GM12878 (cell line): ENCODE measurements at regions not wholly inside any gene's neighbourhood (a gene's known extent, or its start where the extent isn't known, plus 50 kb on each side); places are given as distances from the start of the nearest gene placed in this dataset.

Experiments
- ATAC-seq: fragments of 200-7000 bp; cut with Tn5 transposase; 3 replicates; pipeline ENCODE4 v1.9.1; 2020; ENCODE audit warnings: mild to moderate bottlenecking, moderate library complexity
- BruUV-seq: library from RNA; stranded (reverse); fragments of 400-500 nt; replicated peaks from 2 replicates; lab custom pipeline; 2021; lab: Mats Ljungman, UMichigan
- CTCF ChIA-PET: fragments of 300-600 bp; sonication (Branson Sonifier 250); formaldehyde crosslinking; extraction: SDS; loops from one replicate; lab custom pipeline; 2021; ENCODE audit warnings: inconsistent platforms; lab: Yijun Ruan, JAX
- POLR2A ChIA-PET: fragments of 350-600 bp; formaldehyde crosslinking; extraction: SDS; loops from one replicate; lab custom pipeline; 2021; ENCODE audit warnings: inconsistent platforms; lab: Charles Lee
- RAD21 ChIA-PET: fragments of 300-600 bp; sonication (Branson Sonifier 250); formaldehyde crosslinking; loops from one replicate; lab custom pipeline; 2023; ENCODE audit warnings: antibody characterized with exemption; ENCODE audit not compliant: unreplicated experiment; lab: Charles Lee
- SMC1A ChIA-PET: fragments of 300-600 bp; sonication (Branson Sonifier 250); formaldehyde crosslinking; loops from one replicate; lab custom pipeline; 2023; ENCODE audit not compliant: unreplicated experiment, uncharacterized antibody; lab: Charles Lee
- DNase-seq: peaks from one replicate; pipeline ENCODE4 v3.0.0-alpha.2; 2011; ENCODE audit warnings: low read depth, low spot score
- FAIRE-seq: peaks from 3 replicates; lab custom pipeline; 2011; peaks lifted over from hg19 to GRCh38; lab: Jason Lieb, UNC
- H2AFZ ChIP-seq: 2 replicates; pipeline ENCODE4 v1.6.0; 2011; ENCODE audit warnings: low read depth, low read length, control low read depth; ENCODE audit not compliant: control insufficient read depth
- H3K27ac ChIP-seq: 2 replicates; pipeline ENCODE4 v1.5.1; 2011; ENCODE audit warnings: control low read depth; ENCODE audit not compliant: control insufficient read depth, insufficient read depth
- H3K27me3 ChIP-seq, 2 experiments: replicated peaks in 1 of 2; 2 replicates each; pipeline versions ENCODE4 v1.6.0 to v1.6.1; 2011; ENCODE audit warnings: low read length in 1 of 2; ENCODE audit not compliant: control insufficient read depth in 2 of 2, insufficient read depth in 2 of 2
- H3K36me3 ChIP-seq, 2 experiments: 2 replicates each; pipeline ENCODE4 v1.5.1; 2011; ENCODE audit warnings: low read length in 1 of 2; ENCODE audit not compliant: control insufficient read depth in 2 of 2, insufficient read depth in 2 of 2
- H3K4me1 ChIP-seq: 2 replicates; pipeline ENCODE4 v1.6.1; 2011; ENCODE audit warnings: mild to moderate bottlenecking, low read length, moderate library complexity, mixed read lengths; ENCODE audit not compliant: control insufficient read depth, insufficient read depth
- H3K4me2 ChIP-seq: 2 replicates; pipeline ENCODE4 v1.6.0; 2011; ENCODE audit warnings: control low read depth; ENCODE audit not compliant: control insufficient read depth, insufficient read depth
- H3K4me3 ChIP-seq: fragments of 200-600 bp; sonication (generic); 2 replicates; pipeline ENCODE4 v1.5.1; 2016
- H3K79me2 ChIP-seq: 2 replicates; pipeline ENCODE4 v1.6.0; 2011; ENCODE audit warnings: low read length; ENCODE audit not compliant: control insufficient read depth, insufficient read depth
- H3K9ac ChIP-seq: 2 replicates; pipeline ENCODE4 v1.8.0; 2011; ENCODE audit warnings: low read length, control low read depth, mixed read lengths; ENCODE audit not compliant: control insufficient read depth, insufficient read depth
- H3K9me3 ChIP-seq: replicated peaks from 3 replicates; pipeline ENCODE4 v1.5.1; 2011; ENCODE audit warnings: mild to moderate bottlenecking, low read length; ENCODE audit not compliant: control insufficient read depth, insufficient read depth
- H4K20me1 ChIP-seq: 2 replicates; pipeline ENCODE4 v1.6.0; 2011; ENCODE audit not compliant: control insufficient read depth, insufficient read depth
- ATF7 ChIP-seq: fragments of 450-650 bp; IDR thresholded peaks from 2 replicates; pipeline ENCODE4 v1.6.1; 2016; ENCODE audit warnings: low read depth, mild to moderate bottlenecking
- BACH1 ChIP-seq: fragments of 450-650 bp; IDR thresholded peaks from 2 replicates; pipeline ENCODE4 v1.6.1; 2017; ENCODE audit warnings: mild to moderate bottlenecking, borderline replicate concordance
- CBX3 ChIP-seq: fragments of 200-600 bp; sonication (generic); IDR thresholded peaks from 2 replicates; pipeline ENCODE4 v1.6.1; 2016; ENCODE audit warnings: low read depth, borderline replicate concordance
- CHD4 ChIP-seq: fragments of 200-600 bp; sonication (generic); IDR thresholded peaks from 2 replicates; pipeline ENCODE4 v1.6.1; 2016; ENCODE audit warnings: mild to moderate bottlenecking
- HDAC6 ChIP-seq: fragments of 200-600 bp; sonication (generic); IDR thresholded peaks from one replicate; pipeline ENCODE4 v1.8.0; 2017; ENCODE audit warnings: antibody characterized with exemption; ENCODE audit not compliant: unreplicated experiment
- PAX5 ChIP-seq: IDR thresholded peaks from 2 replicates; pipeline ENCODE4 v1.6.1; 2011; ENCODE audit warnings: low read depth, low read length, borderline replicate concordance
- RCOR1 ChIP-seq: conservative IDR thresholded peaks from 2 replicates; pipeline ENCODE4 v1.6.1; 2012; ENCODE audit warnings: low read depth, low read length, improper control_type of control experiment
- SKIL ChIP-seq: fragments of 450-650 bp; IDR thresholded peaks from 2 replicates; pipeline ENCODE4 v1.6.1; 2017; ENCODE audit warnings: mild to moderate bottlenecking, low read depth, inconsistent platforms; ENCODE audit not compliant: poor library complexity, severe bottlenecking
- SMAD5 ChIP-seq: IDR thresholded peaks from 2 replicates; pipeline ENCODE4 v1.6.1; 2016; ENCODE audit warnings: antibody characterized with exemption, low read depth
- SP1 ChIP-seq: IDR thresholded peaks from one replicate; pipeline ENCODE4 v1.6.1; 2011; ENCODE audit warnings: low read depth, low read length
- SRF ChIP-seq, 2 experiments: IDR thresholded peaks; 2 replicates each; pipeline ENCODE4 v1.6.1; 2011; ENCODE audit warnings: low read depth in 2 of 2, low read length in 2 of 2, mild to moderate bottlenecking in 1 of 2, moderate library complexity in 1 of 2
- ZBTB11 ChIP-seq: fragments of 450-650 bp; formaldehyde crosslinking; IDR thresholded peaks from 2 replicates; pipeline ENCODE4 v1.5.0; 2022; ENCODE audit warnings: mild to moderate bottlenecking, missing genetic modification characterization
- ZNF384 ChIP-seq: IDR thresholded peaks from 2 replicates; pipeline ENCODE4 v1.6.1; 2012; ENCODE audit warnings: low read depth, mild to moderate bottlenecking, low read length, improper control_type of control experiment, borderline replicate concordance
- WGBS: methylation state at CpG from one replicate; pipeline ENCODE4 v1.1.6; 2016; ENCODE audit warnings: low lambda C conversion rate; ENCODE audit not compliant: insufficient replicate concordance, insufficient coverage; ENCODE audit errors: missing lambda C conversion rate; 5-methylcytosine and 5-hydroxymethylcytosine counted together
- in situ Hi-C: fragments of 300-500 bp; cut with MboI; formaldehyde crosslinking; loops from 9 replicates; pipeline ENCODE4 v1.14.3; 2018; ENCODE audit warnings: mixed read lengths
- intact Hi-C: fragments of 100-400 bp; cut with micrococcal nuclease; formaldehyde crosslinking; loops from one replicate; pipeline ENCODE4 v1.14.2; 2022; ENCODE audit not compliant: unreplicated experiment
- TF ChIP-seq, protein P1 (sequence below): fragments of 450-650 bp; conservative IDR thresholded peaks from 2 replicates; pipeline ENCODE4 v1.6.1; 2017; ENCODE audit warnings: mild to moderate bottlenecking, moderate library complexity

DNA sequence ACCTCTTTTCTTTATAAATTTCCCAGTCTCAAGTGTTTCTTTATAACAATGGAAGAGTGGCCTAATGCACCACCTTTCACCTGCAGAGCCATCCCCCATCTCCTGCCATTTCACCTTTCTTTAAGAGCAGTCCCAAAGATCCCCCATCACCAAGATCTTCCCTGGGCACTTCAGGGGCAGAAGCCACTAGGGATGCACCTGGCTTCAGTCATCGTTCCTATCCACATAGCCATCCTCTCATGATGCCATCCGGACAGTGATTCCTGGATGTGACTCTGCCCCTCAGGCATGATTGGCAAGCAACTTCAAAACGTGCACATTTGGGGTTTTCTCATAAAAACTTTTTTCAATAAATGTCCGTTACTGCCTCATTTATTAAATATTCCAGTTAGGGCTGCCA is 225.9 kb downstream of the TBXT start:
- no peaks in the 10 kb centered on the region; the same call in 2 of the 3 replicates for H3K9me3 ChIP-seq
- CTCF ChIA-PET, result no interaction called here
- no peaks in the 10 kb centered on the region for H3K79me2 ChIP-seq
- 19% methylated on average over 4 of the region's 4 CpGs for WGBS
- H3K27ac ChIP-seq, result no peak overlapping the region
- BruUV-seq, result no TSS peak
- intact Hi-C loops (no loop called here), in situ Hi-C loops (no loop called here)
- no peak overlapping the region for H2AFZ ChIP-seq
- no peak overlapping the region for H3K4me3 ChIP-seq
- H3K36me3 ChIP-seq, result no peaks in the 10 kb centered on the region
- TF ChIP-seq ATF7 (no peak), CBX3 (no peak), HDAC6 (no peak), ZBTB11 (CRISPR knock-in tag) (no peak), SP1 (no peak), SMAD5 (no peak), CHD4 (no peak), SKIL (no peak), SRF (IDR thresholded peaks at IDR 0.05; ENCODE audit: low read depth in 2 of 2, low read length in 2 of 2) (no peak), RCOR1 (no peak), ZNF384 (no peak), BACH1 (no peak), PAX5 (no peak)
- TF ChIP-seq, protein P1, sequence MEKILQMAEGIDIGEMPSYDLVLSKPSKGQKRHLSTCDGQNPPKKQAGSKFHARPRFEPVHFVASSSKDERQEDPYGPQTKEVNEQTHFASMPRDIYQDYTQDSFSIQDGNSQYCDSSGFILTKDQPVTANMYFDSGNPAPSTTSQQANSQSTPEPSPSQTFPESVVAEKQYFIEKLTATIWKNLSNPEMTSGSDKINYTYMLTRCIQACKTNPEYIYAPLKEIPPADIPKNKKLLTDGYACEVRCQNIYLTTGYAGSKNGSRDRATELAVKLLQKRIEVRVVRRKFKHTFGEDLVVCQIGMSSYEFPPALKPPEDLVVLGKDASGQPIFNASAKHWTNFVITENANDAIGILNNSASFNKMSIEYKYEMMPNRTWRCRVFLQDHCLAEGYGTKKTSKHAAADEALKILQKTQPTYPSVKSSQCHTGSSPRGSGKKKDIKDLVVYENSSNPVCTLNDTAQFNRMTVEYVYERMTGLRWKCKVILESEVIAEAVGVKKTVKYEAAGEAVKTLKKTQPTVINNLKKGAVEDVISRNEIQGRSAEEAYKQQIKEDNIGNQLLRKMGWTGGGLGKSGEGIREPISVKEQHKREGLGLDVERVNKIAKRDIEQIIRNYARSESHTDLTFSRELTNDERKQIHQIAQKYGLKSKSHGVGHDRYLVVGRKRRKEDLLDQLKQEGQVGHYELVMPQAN, result no peak
- no peak overlapping the region for H3K4me2 ChIP-seq
- no peak for FAIRE-seq
- POLR2A ChIA-PET, result no interaction called here
- no peak for DNase-seq
- no peaks in the 10 kb centered on the region for H4K20me1 ChIP-seq
- H3K4me1 ChIP-seq, result no peaks in the 10 kb centered on the region
- SMC1A ChIA-PET, result no interaction called here
- no peak overlapping the region for H3K9ac ChIP-seq
- no peak for ATAC-seq
- no peaks in the 10 kb centered on the region; a peak in 1 of 4 replicates for H3K27me3 ChIP-seq
- RAD21 ChIA-PET, result no interaction called here
